ENCODE measurements at regions not wholly inside any gene's neighbourhood (a gene's known extent, or its start where the extent isn't known, plus 50 kb on each side); places are given as distances from the start of the nearest gene placed in this dataset.

- H3K9me3 ChIP-seq (ENCODE audit: control insufficient read depth, insufficient read depth, low read length): no peaks in the 10 kb centered on the region
- ChIA-PET CTCF (interaction anchor here (1.0 to 1.4 kb wide), 2 partner anchors 66 to 263 kb away, joined by 3 to 5 read pairs; no protein-coding TSS in a partner anchor), POLR2A (no interaction called here)
- TF ChIP-seq CTCF (IDR thresholded peaks at IDR 0.05; ENCODE audit: low read depth, low read length): no peak
- H3K27me3 ChIP-seq (ENCODE audit: control insufficient read depth, insufficient read depth, low read length): no peaks in the 10 kb centered on the region
- no peak overlapping the region for H3K27ac ChIP-seq (ENCODE audit: low read depth, low read length)
- DNase-seq (ENCODE audit: low read depth, low spot score): no peak
- H3K4me3 ChIP-seq (ENCODE audit: low read depth, low read length): no peak overlapping the region
Measured at GRCh38 chr2:176388861-176389260, 119.6 kb downstream of the MTX2 start.

- H3K9me3 ChIP-seq (ENCODE audit: control insufficient read depth, insufficient read depth, low read length): no peaks in the 10 kb centered on the region
- ChIA-PET POLR2A (no interaction called here), CTCF (interaction anchor here (1.0 to 2.1 kb wide), 4 partner anchors 11 to 262 kb away, joined by 3 to 9 read pairs (median 3); no protein-coding TSS in a partner anchor)
- no peak for DNase-seq (ENCODE audit: low read depth, low spot score)
- TF ChIP-seq CTCF (IDR thresholded peaks at IDR 0.05; ENCODE audit: low read depth, low read length): no peak
- H3K4me3 ChIP-seq (ENCODE audit: low read depth, low read length): no peak overlapping the region
- H3K27ac ChIP-seq (ENCODE audit: low read depth, low read length): no peak overlapping the region
- no peaks in the 10 kb centered on the region for H3K27me3 ChIP-seq (ENCODE audit: control insufficient read depth, insufficient read depth, low read length)
Measured at GRCh38 chr2:176390276-176391147, 121.3 kb downstream of the MTX2 start.

GRCh38 chr2:176391148-176391419 lies 121.8 kb downstream of the MTX2 start:
- TF ChIP-seq CTCF (IDR thresholded peaks at IDR 0.05; ENCODE audit: low read depth, low read length): no peak
- H3K27ac ChIP-seq (ENCODE audit: low read depth, low read length): no peak overlapping the region
- DNase-seq (ENCODE audit: low read depth, low spot score): no peak
- POLR2A ChIA-PET: no interaction called here
- no peak overlapping the region for H3K4me3 ChIP-seq (ENCODE audit: low read depth, low read length)
- CTCF ChIA-PET: interaction anchor here (1.0 to 2.1 kb wide), 3 partner anchors 11 to 164 kb away, joined by 3 to 9 read pairs (median 3); no protein-coding TSS in a partner anchor
- no peaks in the 10 kb centered on the region for H3K27me3 ChIP-seq (ENCODE audit: control insufficient read depth, insufficient read depth, low read length)
- H3K9me3 ChIP-seq (ENCODE audit: control insufficient read depth, insufficient read depth, low read length): no peaks in the 10 kb centered on the region

- H3K27me3 ChIP-seq (ENCODE audit: control insufficient read depth, insufficient read depth, low read length): no peaks in the 10 kb centered on the region
- TF ChIP-seq CTCF (IDR thresholded peaks at IDR 0.05; ENCODE audit: low read depth, low read length): no peak
- no peak for DNase-seq (ENCODE audit: low read depth, low spot score)
- no peaks in the 10 kb centered on the region for H3K9me3 ChIP-seq (ENCODE audit: control insufficient read depth, insufficient read depth, low read length)
- no peak overlapping the region for H3K27ac ChIP-seq (ENCODE audit: low read depth, low read length)
- ChIA-PET POLR2A (no interaction called here), CTCF (no interaction called here)
- H3K4me3 ChIP-seq (ENCODE audit: low read depth, low read length): no peak overlapping the region
Measured at GRCh38 chr2:176392249-176392648, 123.0 kb downstream of the MTX2 start.

GRCh38 chr2:176392744-176393414 lies 123.6 kb downstream of the MTX2 start:
- no peak for DNase-seq (ENCODE audit: low read depth, low spot score)
- H3K27ac ChIP-seq (ENCODE audit: low read depth, low read length): no peak overlapping the region
- no peaks in the 10 kb centered on the region for H3K9me3 ChIP-seq (ENCODE audit: control insufficient read depth, insufficient read depth, low read length)
- POLR2A ChIA-PET: no interaction called here
- no peaks in the 10 kb centered on the region for H3K27me3 ChIP-seq (ENCODE audit: control insufficient read depth, insufficient read depth, low read length)
- TF ChIP-seq CTCF (IDR thresholded peaks at IDR 0.05; ENCODE audit: low read depth, low read length): no peak
- CTCF ChIA-PET: no interaction called here
- H3K4me3 ChIP-seq (ENCODE audit: low read depth, low read length): no peak overlapping the region

Data from AG04450 (cell line).